Stimulated activated CD8-positive, alpha-beta memory T cell treated with anti-CD3 and anti-CD28 coated beads, Interleukin-4, amount 100 ng/mL, for 4 hours (primary cell): ENCODE measurements at regions not wholly inside any gene's neighbourhood (a gene's known extent, or its start where the extent isn't known, plus 50 kb on each side); places are given as distances from the start of the nearest gene placed in this dataset.

Experiments
- DNase-seq, 2 donors: peaks; one replicate each; pipeline ENCODE4 v3.0.0-alpha.2; 2020; ENCODE audit warnings: low read depth in 2 of 2, low spot score in 1 of 2

- no peak for DNase-seq
These were observed 299.0 kb upstream of the MSX2 start for GRCh38 chr5:174425271-174425963.

GRCh38 chr5:174425964-174426290 lies 298.5 kb upstream of the MSX2 start:
- DNase-seq: no peak

- DNase-seq: no peak
These were observed 298.0 kb upstream of the MSX2 start for GRCh38 chr5:174426388-174426787.

- DNase-seq: no peak
These were observed 297.5 kb upstream of the MSX2 start for GRCh38 chr5:174426851-174427250.

GRCh38 chr5:174427304-174427703 lies 297.1 kb upstream of the MSX2 start:
- no peak for DNase-seq

GRCh38 chr5:174428895-174429294 lies 295.5 kb upstream of the MSX2 start:
- no peak for DNase-seq

GRCh38 chr5:174430940-174431339 lies 293.4 kb upstream of the MSX2 start:
- no peak for DNase-seq

- no peak for DNase-seq
These were observed 292.9 kb upstream of the MSX2 start for GRCh38 chr5:174431504-174431903.

GRCh38 chr5:174433098-174433497 lies 291.3 kb upstream of the MSX2 start:
- DNase-seq: no peak

GRCh38 chr5:174436750-174437149 lies 287.6 kb upstream of the MSX2 start:
- DNase-seq: no peak

GRCh38 chr5:174444479-174445188 lies 279.7 kb upstream of the MSX2 start:
- DNase-seq: no peak

GRCh38 chr5:174446446-174446845 lies 277.9 kb upstream of the MSX2 start:
- no peak for DNase-seq

- DNase-seq: no peak
These were observed 277.4 kb upstream of the MSX2 start for GRCh38 chr5:174446988-174447387.

- DNase-seq: no peak
These were observed 276.3 kb upstream of the MSX2 start for GRCh38 chr5:174448041-174448440.

- DNase-seq: no peak
These were observed 275.7 kb upstream of the MSX2 start for GRCh38 chr5:174448662-174449061.

GRCh38 chr5:174453690-174454089 lies 270.7 kb upstream of the MSX2 start:
- DNase-seq: no peak

- no peak for DNase-seq
These were observed 269.9 kb upstream of the MSX2 start for GRCh38 chr5:174454464-174454863.

- no peak for DNase-seq
These were observed 269.5 kb upstream of the MSX2 start for GRCh38 chr5:174454890-174455289.

GRCh38 chr5:174455301-174455700 lies 269.1 kb upstream of the MSX2 start:
- no peak for DNase-seq

GRCh38 chr5:174457141-174457678 lies 267.2 kb upstream of the MSX2 start:
- no peak for DNase-seq

- DNase-seq: no peak
These were observed 265.2 kb upstream of the MSX2 start for GRCh38 chr5:174459071-174459702.

GRCh38 chr5:174459832-174460448 lies 264.4 kb upstream of the MSX2 start:
- no peak for DNase-seq
